Suppressor macrophage treated with lipopolysaccharide for 4 hours (primary cell): ENCODE measurements at regions not wholly inside any gene's neighbourhood (a gene's known extent, or its start where the extent isn't known, plus 50 kb on each side); places are given as distances from the start of the nearest gene placed in this dataset.

Experiments
- DNase-seq: peaks from one replicate; pipeline ENCODE4 v3.0.0-alpha.2; 2020

- no peak for DNase-seq
Measured at GRCh38 chr5:143581649-143582048, 178.2 kb upstream of the NR3C1 start.

- DNase-seq: no peak
Measured at GRCh38 chr5:143581147-143581546, 177.7 kb upstream of the NR3C1 start.

- DNase-seq: peak; percentile 88
Measured at GRCh38 chr5:143576711-143577484, 173.4 kb upstream of the NR3C1 start.

- DNase-seq: no peak
Measured at GRCh38 chr5:143575286-143575685, 171.8 kb upstream of the NR3C1 start.

- no peak for DNase-seq
Measured at GRCh38 chr5:143574236-143574635, 170.8 kb upstream of the NR3C1 start.

GRCh38 chr5:143573568-143574170, 170.2 kb upstream of the NR3C1 start:
- DNase-seq: peak; percentile 88

- no peak for DNase-seq
Measured at GRCh38 chr5:143572671-143573070, 169.2 kb upstream of the NR3C1 start.

GRCh38 chr5:143571642-143572624, 168.4 kb upstream of the NR3C1 start:
- DNase-seq: no peak

GRCh38 chr5:143570989-143571388, 167.5 kb upstream of the NR3C1 start:
- DNase-seq: no peak

- no peak for DNase-seq
Measured at GRCh38 chr5:143569722-143570567, 166.5 kb upstream of the NR3C1 start.

GRCh38 chr5:143569213-143569701, 165.8 kb upstream of the NR3C1 start:
- DNase-seq: no peak

GRCh38 chr5:143567583-143568504, 164.4 kb upstream of the NR3C1 start:
- DNase-seq: no peak

GRCh38 chr5:143566139-143566538, 162.7 kb upstream of the NR3C1 start:
- DNase-seq: no peak

GRCh38 chr5:143564417-143564816, 160.9 kb upstream of the NR3C1 start:
- DNase-seq: peak; percentile 89

- peak; percentile 22 for DNase-seq
Measured at GRCh38 chr5:143562935-143563334, 159.4 kb upstream of the NR3C1 start.

- DNase-seq: no peak
Measured at GRCh38 chr5:143561219-143561618, 157.7 kb upstream of the NR3C1 start.

GRCh38 chr5:143560378-143560777, 156.9 kb upstream of the NR3C1 start:
- DNase-seq: no peak

GRCh38 chr5:143559586-143560109, 156.2 kb upstream of the NR3C1 start:
- DNase-seq: no peak

GRCh38 chr5:143558048-143558447, 154.6 kb upstream of the NR3C1 start:
- DNase-seq: no peak

GRCh38 chr5:143557061-143557818, 153.8 kb upstream of the NR3C1 start:
- DNase-seq: peak; percentile 86
